DND-41 (cell line): ENCODE measurements at regions not wholly inside any gene's neighbourhood (a gene's known extent, or its start where the extent isn't known, plus 50 kb on each side); places are given as distances from the start of the nearest gene placed in this dataset.

Source experiments
- CTCF ChIP-seq: IDR thresholded peaks from 2 replicates; pipeline ENCODE4 v1.5.1; 2012; ENCODE audit warnings: borderline replicate concordance, low read length, moderate library complexity, mild to moderate bottlenecking; ENCODE audit not compliant: poor library complexity, severe bottlenecking; ENCODE audit errors: extremely low read depth
- EZH2 ChIP-seq: IDR thresholded peaks from 3 replicates; pipeline ENCODE4 v1.6.1; 2012; ENCODE audit warnings: borderline replicate concordance, low read depth, mild to moderate bottlenecking, moderate library complexity, low read length, inconsistent platforms; ENCODE audit not compliant: severe bottlenecking

GRCh38 chr5:97750576-97750975, 567.5 kb upstream of the RIOK2 start:
- TF ChIP-seq CTCF, result no peak
- no peak for TF ChIP-seq EZH2
